ENCODE measurements at regions not wholly inside any gene's neighbourhood (a gene's known extent, or its start where the extent isn't known, plus 50 kb on each side); places are given as distances from the start of the nearest gene placed in this dataset.
A peak's percentile ranks its signal among the peaks of the same experiment; 100 is the strongest.

- no peak for DNase-seq (ENCODE audit: extremely low spot score, unreplicated experiment)
- Mint-ChIP-seq H3K27ac (ENCODE audit: unreplicated experiment) (peak overlapping the region; percentile 84), H3K4me3 (ENCODE audit: unreplicated experiment) (no peak overlapping the region), H3K27me3 (ENCODE audit: unreplicated experiment) (no peaks in the 10 kb centered on the region), H3K4me1 (ENCODE audit: unreplicated experiment) (peaks cover 24% of the 10 kb centered on the region), H3K36me3 (ENCODE audit: unreplicated experiment) (no peaks in the 10 kb centered on the region), H3K9me3 (ENCODE audit: unreplicated experiment) (no peaks in the 10 kb centered on the region)
- TF ChIP-seq CTCF (IDR thresholded peaks at IDR 0.05): no peak
Measured at GRCh38 chr12:24560192-24560775, 388.6 kb downstream of the BCAT1 start.

- H3K4me1 Mint-ChIP-seq (ENCODE audit: unreplicated experiment): peaks cover 24% of the 10 kb centered on the region
- TF ChIP-seq CTCF (IDR thresholded peaks at IDR 0.05): no peak
- H3K4me3 Mint-ChIP-seq (ENCODE audit: unreplicated experiment): no peak overlapping the region
- H3K36me3 Mint-ChIP-seq (ENCODE audit: unreplicated experiment): no peaks in the 10 kb centered on the region
- no peaks in the 10 kb centered on the region for H3K9me3 Mint-ChIP-seq (ENCODE audit: unreplicated experiment)
- no peak for DNase-seq (ENCODE audit: extremely low spot score, unreplicated experiment)
- no peaks in the 10 kb centered on the region for H3K27me3 Mint-ChIP-seq (ENCODE audit: unreplicated experiment)
- no peak overlapping the region for H3K27ac Mint-ChIP-seq (ENCODE audit: unreplicated experiment)
Measured at GRCh38 chr12:24557738-24558137, 391.2 kb downstream of the BCAT1 start.

- H3K27ac Mint-ChIP-seq (ENCODE audit: unreplicated experiment): no peak overlapping the region
- no peak for TF ChIP-seq CTCF (IDR thresholded peaks at IDR 0.05)
- no peaks in the 10 kb centered on the region for H3K27me3 Mint-ChIP-seq (ENCODE audit: unreplicated experiment)
- H3K9me3 Mint-ChIP-seq (ENCODE audit: unreplicated experiment): no peaks in the 10 kb centered on the region
- no peak for DNase-seq (ENCODE audit: extremely low spot score, unreplicated experiment)
- H3K36me3 Mint-ChIP-seq (ENCODE audit: unreplicated experiment): no peaks in the 10 kb centered on the region
- no peak overlapping the region for H3K4me3 Mint-ChIP-seq (ENCODE audit: unreplicated experiment)
- peaks cover 16% of the 10 kb centered on the region for H3K4me1 Mint-ChIP-seq (ENCODE audit: unreplicated experiment)
Measured at GRCh38 chr12:24555730-24556129, 393.2 kb downstream of the BCAT1 start.

GRCh38 chr12:24554612-24555295 lies 394.1 kb downstream of the BCAT1 start:
- Mint-ChIP-seq H3K4me1 (ENCODE audit: unreplicated experiment) (peaks cover 6% of the 10 kb centered on the region), H3K36me3 (ENCODE audit: unreplicated experiment) (no peaks in the 10 kb centered on the region), H3K27ac (ENCODE audit: unreplicated experiment) (no peak overlapping the region), H3K27me3 (ENCODE audit: unreplicated experiment) (no peaks in the 10 kb centered on the region), H3K4me3 (ENCODE audit: unreplicated experiment) (no peak overlapping the region), H3K9me3 (ENCODE audit: unreplicated experiment) (no peaks in the 10 kb centered on the region)
- TF ChIP-seq CTCF (IDR thresholded peaks at IDR 0.05): no peak
- no peak for DNase-seq (ENCODE audit: extremely low spot score, unreplicated experiment)

GRCh38 chr12:24553259-24553658 lies 395.6 kb downstream of the BCAT1 start:
- Mint-ChIP-seq H3K27me3 (ENCODE audit: unreplicated experiment) (no peaks in the 10 kb centered on the region), H3K36me3 (ENCODE audit: unreplicated experiment) (no peaks in the 10 kb centered on the region), H3K27ac (ENCODE audit: unreplicated experiment) (no peak overlapping the region), H3K4me3 (ENCODE audit: unreplicated experiment) (no peak overlapping the region), H3K4me1 (ENCODE audit: unreplicated experiment) (peaks cover 4% of the 10 kb centered on the region), H3K9me3 (ENCODE audit: unreplicated experiment) (no peaks in the 10 kb centered on the region)
- no peak for DNase-seq (ENCODE audit: extremely low spot score, unreplicated experiment)
- TF ChIP-seq CTCF (IDR thresholded peaks at IDR 0.05): no peak
